ENCODE measurements at regions not wholly inside any gene's neighbourhood (a gene's known extent, or its start where the extent isn't known, plus 50 kb on each side); places are given as distances from the start of the nearest gene placed in this dataset.

GRCh38 chr2:45303417-45304202, 294.4 kb upstream of the SIX2 start:
- TF ChIP-seq CTCF (IDR thresholded peaks at IDR 0.05; ENCODE audit: poor library complexity) (no peak), EZH2 (IDR thresholded peaks at IDR 0.05; ENCODE audit: borderline replicate concordance) (no peak)
